ENCODE measurements at regions not wholly inside any gene's neighbourhood (a gene's known extent, or its start where the extent isn't known, plus 50 kb on each side); places are given as distances from the start of the nearest gene placed in this dataset.

DNA sequence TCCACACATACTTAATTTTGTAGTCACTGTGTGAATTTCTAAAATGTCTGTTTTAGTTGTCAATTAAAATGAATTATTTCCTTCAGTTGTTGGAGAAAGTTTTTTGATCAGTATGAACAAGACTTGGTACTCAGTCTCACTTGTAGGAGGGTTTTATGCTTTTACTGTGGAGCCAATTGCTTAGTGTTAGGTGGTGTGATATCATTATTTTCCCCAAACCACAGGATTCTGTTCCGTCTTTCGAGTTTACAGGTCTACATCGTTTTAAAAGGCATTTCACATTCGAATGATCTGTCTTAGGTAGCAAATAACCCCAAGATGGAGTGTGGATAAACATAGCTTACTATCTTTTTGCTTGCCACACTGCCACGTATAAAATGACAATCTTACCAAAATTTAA lies 803.1 kb downstream of the SATB2 start:
- no peaks in the 10 kb centered on the region for H3K4me1 ChIP-seq
- DNase-seq (ENCODE audit: low spot score): no peak
- H3K27me3 ChIP-seq: no peaks in the 10 kb centered on the region
- no peaks in the 10 kb centered on the region for H3K36me3 ChIP-seq
- H3K4me3 ChIP-seq: no peak overlapping the region
- H3K27ac ChIP-seq: no peak overlapping the region
- TF ChIP-seq, protein P1, sequence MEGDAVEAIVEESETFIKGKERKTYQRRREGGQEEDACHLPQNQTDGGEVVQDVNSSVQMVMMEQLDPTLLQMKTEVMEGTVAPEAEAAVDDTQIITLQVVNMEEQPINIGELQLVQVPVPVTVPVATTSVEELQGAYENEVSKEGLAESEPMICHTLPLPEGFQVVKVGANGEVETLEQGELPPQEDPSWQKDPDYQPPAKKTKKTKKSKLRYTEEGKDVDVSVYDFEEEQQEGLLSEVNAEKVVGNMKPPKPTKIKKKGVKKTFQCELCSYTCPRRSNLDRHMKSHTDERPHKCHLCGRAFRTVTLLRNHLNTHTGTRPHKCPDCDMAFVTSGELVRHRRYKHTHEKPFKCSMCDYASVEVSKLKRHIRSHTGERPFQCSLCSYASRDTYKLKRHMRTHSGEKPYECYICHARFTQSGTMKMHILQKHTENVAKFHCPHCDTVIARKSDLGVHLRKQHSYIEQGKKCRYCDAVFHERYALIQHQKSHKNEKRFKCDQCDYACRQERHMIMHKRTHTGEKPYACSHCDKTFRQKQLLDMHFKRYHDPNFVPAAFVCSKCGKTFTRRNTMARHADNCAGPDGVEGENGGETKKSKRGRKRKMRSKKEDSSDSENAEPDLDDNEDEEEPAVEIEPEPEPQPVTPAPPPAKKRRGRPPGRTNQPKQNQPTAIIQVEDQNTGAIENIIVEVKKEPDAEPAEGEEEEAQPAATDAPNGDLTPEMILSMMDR (IDR thresholded peaks at IDR 0.05): no peak
- no peaks in the 10 kb centered on the region for H3K9me3 ChIP-seq

- H3K27me3 ChIP-seq: no peaks in the 10 kb centered on the region
- DNase-seq (ENCODE audit: low spot score): no peak
- no peak overlapping the region for H3K4me3 ChIP-seq
- no peaks in the 10 kb centered on the region for H3K36me3 ChIP-seq
- no peaks in the 10 kb centered on the region for H3K4me1 ChIP-seq
- no peak overlapping the region for H3K27ac ChIP-seq
- TF ChIP-seq, protein P1 (IDR thresholded peaks at IDR 0.05): no peak
- H3K9me3 ChIP-seq: no peaks in the 10 kb centered on the region
Observed at GRCh38 chr2:198653311-198653710, 804.4 kb downstream of the SATB2 start.

GRCh38 chr2:198652461-198652860 lies 805.3 kb downstream of the SATB2 start:
- TF ChIP-seq, protein P1 (IDR thresholded peaks at IDR 0.05): no peak
- Histone ChIP-seq H3K27ac (no peak overlapping the region), H3K27me3 (no peaks in the 10 kb centered on the region), H3K4me3 (no peak overlapping the region), H3K36me3 (no peaks in the 10 kb centered on the region), H3K4me1 (no peaks in the 10 kb centered on the region), H3K9me3 (no peaks in the 10 kb centered on the region)
- no peak for DNase-seq (ENCODE audit: low spot score)

DNA sequence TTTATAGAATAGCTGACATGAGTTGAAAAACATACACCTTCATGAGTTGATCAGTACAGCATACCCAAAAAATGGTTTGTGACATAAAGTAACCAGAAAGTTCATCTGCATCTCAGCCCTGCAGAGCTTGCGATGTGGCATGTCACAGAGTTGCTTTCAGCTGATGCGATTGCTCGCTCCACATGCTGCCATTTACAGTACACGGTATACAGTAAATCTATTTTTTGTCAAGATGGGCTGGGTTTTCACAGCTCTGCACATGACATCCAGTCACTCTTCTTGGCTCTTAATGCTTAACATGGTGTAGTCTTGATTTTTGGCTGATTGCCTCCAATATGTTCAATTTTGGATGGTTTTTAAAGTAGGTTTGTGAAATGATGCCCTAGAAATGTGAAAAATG lies 811.9 kb downstream of the SATB2 start:
- Histone ChIP-seq H3K4me1 (no peaks in the 10 kb centered on the region), H3K27ac (no peak overlapping the region), H3K4me3 (no peak overlapping the region), H3K36me3 (no peaks in the 10 kb centered on the region), H3K9me3 (no peaks in the 10 kb centered on the region), H3K27me3 (no peaks in the 10 kb centered on the region)
- no peak for DNase-seq (ENCODE audit: low spot score)
- TF ChIP-seq, protein P1 (IDR thresholded peaks at IDR 0.05): no peak

- no peak for DNase-seq (ENCODE audit: low spot score)
- H3K27ac ChIP-seq: no peak overlapping the region
- no peaks in the 10 kb centered on the region for H3K9me3 ChIP-seq
- H3K27me3 ChIP-seq: no peaks in the 10 kb centered on the region
- H3K4me1 ChIP-seq: no peaks in the 10 kb centered on the region
- TF ChIP-seq, protein P1 (IDR thresholded peaks at IDR 0.05): no peak
- H3K36me3 ChIP-seq: no peaks in the 10 kb centered on the region
- H3K4me3 ChIP-seq: no peak overlapping the region
Observed at GRCh38 chr2:198641161-198641560, 816.6 kb downstream of the SATB2 start.

DNA sequence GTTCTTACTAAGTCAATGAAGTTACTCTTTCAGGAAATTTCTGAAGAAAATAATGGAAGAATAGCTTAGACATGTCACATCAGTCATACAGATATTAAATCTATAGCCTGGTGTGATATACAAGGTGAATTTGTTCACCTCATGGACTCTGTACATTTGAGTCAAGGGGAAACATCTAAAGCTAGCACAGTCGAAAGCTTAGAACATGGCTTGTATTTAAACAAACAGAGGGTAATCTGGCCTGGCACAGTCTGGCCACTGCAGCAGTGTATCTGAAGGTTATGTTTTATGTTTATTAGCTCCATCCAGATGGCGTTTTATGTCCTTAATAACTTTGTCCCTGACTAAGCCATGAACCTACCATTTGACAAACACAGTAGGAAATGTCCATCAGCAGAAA lies 817.3 kb downstream of the SATB2 start:
- Histone ChIP-seq H3K4me1 (no peaks in the 10 kb centered on the region), H3K4me3 (no peak overlapping the region), H3K27me3 (no peaks in the 10 kb centered on the region), H3K9me3 (no peaks in the 10 kb centered on the region), H3K27ac (no peak overlapping the region), H3K36me3 (no peaks in the 10 kb centered on the region)
- no peak for DNase-seq (ENCODE audit: low spot score)
- TF ChIP-seq, protein P1 (IDR thresholded peaks at IDR 0.05): no peak

Measured in right atrium auricular region (tissue), 2 donors.